ENCODE measurements at regions not wholly inside any gene's neighbourhood (a gene's known extent, or its start where the extent isn't known, plus 50 kb on each side); places are given as distances from the start of the nearest gene placed in this dataset.

- DNase-seq (ENCODE audit: low read depth in 3 of 3, low spot score in 1 of 3), result no peak
Observed at GRCh38 chr4:18840481-18840880, 818.9 kb upstream of the LCORL start.

- DNase-seq (ENCODE audit: low read depth in 3 of 3, low spot score in 1 of 3), result no peak
Observed at GRCh38 chr4:18816228-18816895, 794.8 kb upstream of the LCORL start.

- no peak for DNase-seq (ENCODE audit: low read depth in 3 of 3, low spot score in 1 of 3)
Observed at GRCh38 chr4:18815779-18816173, 794.2 kb upstream of the LCORL start.

- DNase-seq (ENCODE audit: low read depth in 3 of 3, low spot score in 1 of 3), result no peak
Observed at GRCh38 chr4:18815081-18815778, 793.7 kb upstream of the LCORL start.

- no peak for DNase-seq (ENCODE audit: low read depth in 3 of 3, low spot score in 1 of 3)
Observed at GRCh38 chr4:18813771-18814170, 792.2 kb upstream of the LCORL start.

GRCh38 chr4:18813055-18813454, 791.5 kb upstream of the LCORL start:
- DNase-seq (ENCODE audit: low read depth in 3 of 3, low spot score in 1 of 3), result no peak

- DNase-seq (ENCODE audit: low read depth in 3 of 3, low spot score in 1 of 3), result no peak
Observed at GRCh38 chr4:18803781-18804180, 782.2 kb upstream of the LCORL start.

- DNase-seq (ENCODE audit: low read depth in 3 of 3, low spot score in 1 of 3), result no peak
Observed at GRCh38 chr4:18798123-18798522, 776.6 kb upstream of the LCORL start.

- DNase-seq (ENCODE audit: low read depth in 3 of 3, low spot score in 1 of 3), result no peak
Observed at GRCh38 chr4:18795794-18796193, 774.2 kb upstream of the LCORL start.

- no peak for DNase-seq (ENCODE audit: low read depth in 3 of 3, low spot score in 1 of 3)
Observed at GRCh38 chr4:18777190-18777930, 755.8 kb upstream of the LCORL start.

- no peak for DNase-seq (ENCODE audit: low read depth in 3 of 3, low spot score in 1 of 3)
Observed at GRCh38 chr4:18767921-18768320, 746.4 kb upstream of the LCORL start.

GRCh38 chr4:18756671-18757070, 735.1 kb upstream of the LCORL start:
- DNase-seq (ENCODE audit: low read depth in 3 of 3, low spot score in 1 of 3), result no peak

GRCh38 chr4:18754180-18754579, 732.6 kb upstream of the LCORL start:
- DNase-seq (ENCODE audit: low read depth in 3 of 3, low spot score in 1 of 3), result no peak

- DNase-seq (ENCODE audit: low read depth in 3 of 3, low spot score in 1 of 3), result no peak
Observed at GRCh38 chr4:18751083-18751482, 729.5 kb upstream of the LCORL start.

GRCh38 chr4:18749391-18749790, 727.8 kb upstream of the LCORL start:
- no peak for DNase-seq (ENCODE audit: low read depth in 3 of 3, low spot score in 1 of 3)

GRCh38 chr4:18736551-18736950, 715.0 kb upstream of the LCORL start:
- no peak for DNase-seq (ENCODE audit: low read depth in 3 of 3, low spot score in 1 of 3)

GRCh38 chr4:18735740-18736268, 714.2 kb upstream of the LCORL start:
- no peak for DNase-seq (ENCODE audit: low read depth in 3 of 3, low spot score in 1 of 3)

- DNase-seq (ENCODE audit: low read depth in 3 of 3, low spot score in 1 of 3), result no peak
Observed at GRCh38 chr4:18734405-18734804, 712.9 kb upstream of the LCORL start.

- no peak for DNase-seq (ENCODE audit: low read depth in 3 of 3, low spot score in 1 of 3)
Observed at GRCh38 chr4:18733961-18734360, 712.4 kb upstream of the LCORL start.

GRCh38 chr4:18722748-18723191, 701.2 kb upstream of the LCORL start:
- DNase-seq (ENCODE audit: low read depth in 3 of 3, low spot score in 1 of 3), result no peak

GRCh38 chr4:18698119-18698883, 676.7 kb upstream of the LCORL start:
- DNase-seq (ENCODE audit: low read depth in 3 of 3, low spot score in 1 of 3), result no peak
